ENCODE measurements at regions not wholly inside any gene's neighbourhood (a gene's known extent, or its start where the extent isn't known, plus 50 kb on each side); places are given as distances from the start of the nearest gene placed in this dataset.

- DNase-seq (ENCODE audit: extremely low read depth, low read depth), result no peak
- H3K4me3 ChIP-seq (replicated peaks; ENCODE audit: low read depth, low read length), result no peak overlapping the region
- no peak for TF ChIP-seq CTCF (IDR thresholded peaks at IDR 0.05; ENCODE audit: low read depth, low read length, missing control alignments)
These were observed 128.4 kb downstream of the HAPSTR1 start for GRCh38 chr16:9219813-9220212.

DNA sequence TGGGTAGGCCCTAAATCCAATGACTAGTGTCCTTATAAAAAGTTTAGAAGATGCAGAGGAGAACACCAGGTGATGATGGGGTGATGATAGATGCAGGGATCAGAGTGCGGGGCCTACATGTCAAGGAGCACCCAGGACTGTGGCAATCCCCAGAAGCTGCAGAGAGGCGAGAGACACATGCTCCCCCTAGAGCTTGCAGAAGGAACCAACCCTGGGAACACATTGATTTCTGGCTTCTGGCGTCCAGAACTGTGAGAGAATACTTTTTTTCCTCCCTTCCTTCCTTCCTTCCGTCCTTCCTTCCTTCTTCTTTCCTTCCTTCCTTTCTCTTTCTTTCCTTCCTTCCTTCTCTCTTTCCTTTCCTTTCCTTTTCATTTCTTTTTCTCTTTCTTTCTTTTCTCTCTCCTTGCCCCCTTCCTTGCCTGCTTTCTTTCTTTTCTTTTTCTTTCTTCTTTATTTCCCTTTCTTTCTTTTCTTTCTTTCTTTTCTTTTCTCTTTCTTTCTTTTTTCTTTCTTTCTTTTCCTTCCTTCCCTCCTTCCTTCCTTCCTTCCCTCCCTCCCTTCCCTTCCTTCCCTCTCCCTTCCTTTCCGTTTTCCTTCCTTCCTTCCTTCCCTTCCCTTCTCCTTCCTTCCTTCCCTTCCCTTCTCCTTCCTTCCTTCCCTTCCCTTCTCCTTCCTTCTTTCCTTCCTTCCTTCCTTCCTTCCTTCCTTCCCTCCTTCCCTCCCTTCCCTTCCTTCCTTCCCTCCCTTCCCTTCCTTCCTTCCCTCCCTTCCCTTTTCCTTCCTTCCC, 134.3 kb downstream of the HAPSTR1 start:
- TF ChIP-seq CTCF (IDR thresholded peaks at IDR 0.05; ENCODE audit: low read depth, low read length, missing control alignments), result peak; percentile 40
- H3K4me3 ChIP-seq (replicated peaks; ENCODE audit: low read depth, low read length), result no peak overlapping the region
- DNase-seq (ENCODE audit: extremely low read depth, low read depth), result no peak

DNA sequence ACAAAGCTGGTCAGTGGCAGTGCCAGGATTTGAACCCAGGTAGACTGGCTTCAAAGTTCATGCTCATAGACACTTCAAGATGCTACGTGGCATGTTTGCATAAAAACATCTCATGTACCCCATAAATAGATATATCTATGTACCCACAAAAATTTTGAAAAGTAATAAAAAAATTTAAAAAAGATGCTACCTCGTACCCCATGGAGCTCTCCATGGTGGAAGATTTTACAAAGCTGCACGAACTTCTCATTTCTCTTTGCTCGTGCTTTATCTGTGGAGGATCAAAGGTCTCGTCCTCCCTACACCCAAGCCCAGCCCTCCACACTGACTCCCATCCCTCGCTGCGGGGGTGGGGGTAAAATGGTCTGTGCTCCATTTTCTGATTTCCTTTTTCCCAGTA, 135.5 kb downstream of the HAPSTR1 start:
- DNase-seq (ENCODE audit: extremely low read depth, low read depth), result no peak
- no peak overlapping the region for H3K4me3 ChIP-seq (replicated peaks; ENCODE audit: low read depth, low read length)
- no peak for TF ChIP-seq CTCF (IDR thresholded peaks at IDR 0.05; ENCODE audit: low read depth, low read length, missing control alignments)

DNA sequence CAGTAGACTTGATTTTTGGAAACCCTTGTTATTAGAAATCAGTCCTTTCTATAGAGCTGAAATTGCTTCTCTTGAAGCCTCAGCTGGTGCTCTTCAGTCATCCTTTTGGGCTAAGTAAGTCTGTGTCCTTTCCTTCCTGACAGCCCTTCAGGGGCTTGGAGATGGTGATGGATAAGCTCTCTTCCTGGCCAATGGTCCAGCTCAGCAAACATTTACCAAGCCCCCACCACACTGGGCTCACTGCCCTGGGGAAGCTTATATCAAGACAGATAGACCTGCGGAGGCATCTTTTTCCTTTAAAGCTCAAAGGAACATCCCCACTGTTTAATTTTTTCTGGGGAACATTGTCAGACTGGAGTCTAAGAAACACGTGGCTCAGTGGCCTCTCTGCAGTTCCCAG, 139.6 kb downstream of the HAPSTR1 start:
- no peak for TF ChIP-seq CTCF (IDR thresholded peaks at IDR 0.05; ENCODE audit: low read depth, low read length, missing control alignments)
- DNase-seq (ENCODE audit: extremely low read depth, low read depth), result no peak
- no peak overlapping the region for H3K4me3 ChIP-seq (replicated peaks; ENCODE audit: low read depth, low read length)

DNA sequence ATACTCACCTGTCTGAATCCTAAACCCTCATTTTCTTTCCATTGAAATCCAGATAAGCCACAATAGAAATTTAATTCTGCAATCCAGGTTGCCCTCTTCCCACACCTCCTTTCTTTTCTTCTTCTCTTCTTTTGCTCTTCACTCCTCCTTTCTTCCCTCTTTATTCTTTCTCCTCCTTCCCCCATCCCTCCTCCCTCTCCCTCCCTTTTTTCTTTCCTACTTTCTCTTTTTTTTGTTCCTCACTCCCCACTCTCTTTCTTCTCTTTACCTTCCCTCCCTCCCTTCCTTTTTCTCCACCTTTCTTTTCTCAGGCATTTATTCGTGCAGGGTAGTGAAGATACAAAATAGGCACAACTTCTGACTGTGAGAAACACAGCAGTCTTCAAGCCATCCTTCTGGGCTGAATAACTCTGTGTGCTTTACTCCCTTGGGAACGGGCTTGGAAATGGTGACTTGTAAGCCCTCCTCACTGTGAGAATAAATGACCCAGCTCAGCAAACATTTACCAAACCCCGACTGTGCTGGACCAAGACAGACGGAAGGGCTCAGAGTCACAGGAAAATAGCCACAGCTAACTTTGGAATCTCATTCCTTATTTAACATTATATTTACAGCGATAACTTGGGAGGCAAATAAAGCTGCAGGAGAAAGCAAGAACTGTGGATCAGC, 140.8 kb downstream of the HAPSTR1 start:
- H3K4me3 ChIP-seq (replicated peaks; ENCODE audit: low read depth, low read length), result no peak overlapping the region
- DNase-seq (ENCODE audit: extremely low read depth, low read depth), result no peak
- TF ChIP-seq CTCF (IDR thresholded peaks at IDR 0.05; ENCODE audit: low read depth, low read length, missing control alignments), result no peak

DNA sequence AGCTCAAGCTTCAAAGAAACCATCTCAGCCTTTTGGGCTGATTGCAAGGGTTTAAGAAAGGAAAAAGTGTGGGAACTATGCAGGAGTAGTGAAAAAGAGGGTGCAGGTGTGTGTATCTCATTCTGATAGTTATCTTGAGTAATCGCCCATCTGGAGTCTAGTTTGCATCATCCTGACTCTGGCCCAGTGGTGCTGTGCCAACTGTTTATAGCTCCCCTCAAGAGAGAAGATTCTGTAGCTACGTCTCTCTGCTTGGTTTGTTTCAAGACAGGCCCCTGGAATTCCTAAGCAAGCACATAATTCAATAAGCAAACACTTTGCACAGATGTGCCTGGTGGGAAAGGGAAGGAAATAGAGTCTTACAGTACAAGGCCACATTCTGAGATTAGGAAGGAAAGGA, 144.4 kb downstream of the HAPSTR1 start:
- TF ChIP-seq CTCF (IDR thresholded peaks at IDR 0.05; ENCODE audit: low read depth, low read length, missing control alignments), result no peak
- H3K4me3 ChIP-seq (replicated peaks; ENCODE audit: low read depth, low read length), result no peak overlapping the region
- DNase-seq (ENCODE audit: extremely low read depth, low read depth), result no peak
